GM12878 (cell line): ENCODE measurements at regions not wholly inside any gene's neighbourhood (a gene's known extent, or its start where the extent isn't known, plus 50 kb on each side); places are given as distances from the start of the nearest gene placed in this dataset.

Source experiments
- ATAC-seq: fragments of 200-7000 bp; cut with Tn5 transposase; 3 replicates; pipeline ENCODE4 v1.9.1; 2020; ENCODE audit warnings: mild to moderate bottlenecking, moderate library complexity
- BruUV-seq: library from RNA; stranded (reverse); fragments of 400-500 nt; replicated peaks from 2 replicates; lab custom pipeline; 2021; lab: Mats Ljungman, UMichigan
- CTCF ChIA-PET: fragments of 300-600 bp; sonication (Branson Sonifier 250); formaldehyde crosslinking; extraction: SDS; loops from one replicate; lab custom pipeline; 2021; ENCODE audit warnings: inconsistent platforms; lab: Yijun Ruan, JAX
- POLR2A ChIA-PET: fragments of 350-600 bp; formaldehyde crosslinking; extraction: SDS; loops from one replicate; lab custom pipeline; 2021; ENCODE audit warnings: inconsistent platforms; lab: Charles Lee
- RAD21 ChIA-PET: fragments of 300-600 bp; sonication (Branson Sonifier 250); formaldehyde crosslinking; loops from one replicate; lab custom pipeline; 2023; ENCODE audit warnings: antibody characterized with exemption; ENCODE audit not compliant: unreplicated experiment; lab: Charles Lee
- SMC1A ChIA-PET: fragments of 300-600 bp; sonication (Branson Sonifier 250); formaldehyde crosslinking; loops from one replicate; lab custom pipeline; 2023; ENCODE audit not compliant: unreplicated experiment, uncharacterized antibody; lab: Charles Lee
- DNase-seq: peaks from one replicate; pipeline ENCODE4 v3.0.0-alpha.2; 2011; ENCODE audit warnings: low read depth, low spot score
- FAIRE-seq: peaks from 3 replicates; lab custom pipeline; 2011; peaks lifted over from hg19 to GRCh38; lab: Jason Lieb, UNC
- H2AFZ ChIP-seq: 2 replicates; pipeline ENCODE4 v1.6.0; 2011; ENCODE audit warnings: low read depth, low read length, control low read depth; ENCODE audit not compliant: control insufficient read depth
- H3K27ac ChIP-seq: 2 replicates; pipeline ENCODE4 v1.5.1; 2011; ENCODE audit warnings: control low read depth; ENCODE audit not compliant: control insufficient read depth, insufficient read depth
- H3K27me3 ChIP-seq, 2 experiments: replicated peaks in 1 of 2; 2 replicates each; pipeline versions ENCODE4 v1.6.0 to v1.6.1; 2011; ENCODE audit warnings: low read length in 1 of 2; ENCODE audit not compliant: control insufficient read depth in 2 of 2, insufficient read depth in 2 of 2
- H3K36me3 ChIP-seq, 2 experiments: 2 replicates each; pipeline ENCODE4 v1.5.1; 2011; ENCODE audit warnings: low read length in 1 of 2; ENCODE audit not compliant: control insufficient read depth in 2 of 2, insufficient read depth in 2 of 2
- H3K4me1 ChIP-seq: 2 replicates; pipeline ENCODE4 v1.6.1; 2011; ENCODE audit warnings: mild to moderate bottlenecking, low read length, moderate library complexity, mixed read lengths; ENCODE audit not compliant: control insufficient read depth, insufficient read depth
- H3K4me2 ChIP-seq: 2 replicates; pipeline ENCODE4 v1.6.0; 2011; ENCODE audit warnings: control low read depth; ENCODE audit not compliant: control insufficient read depth, insufficient read depth
- H3K4me3 ChIP-seq: fragments of 200-600 bp; sonication (generic); 2 replicates; pipeline ENCODE4 v1.5.1; 2016
- H3K79me2 ChIP-seq: 2 replicates; pipeline ENCODE4 v1.6.0; 2011; ENCODE audit warnings: low read length; ENCODE audit not compliant: control insufficient read depth, insufficient read depth
- H3K9ac ChIP-seq: 2 replicates; pipeline ENCODE4 v1.8.0; 2011; ENCODE audit warnings: low read length, control low read depth, mixed read lengths; ENCODE audit not compliant: control insufficient read depth, insufficient read depth
- H3K9me3 ChIP-seq: replicated peaks from 3 replicates; pipeline ENCODE4 v1.5.1; 2011; ENCODE audit warnings: mild to moderate bottlenecking, low read length; ENCODE audit not compliant: control insufficient read depth, insufficient read depth
- H4K20me1 ChIP-seq: 2 replicates; pipeline ENCODE4 v1.6.0; 2011; ENCODE audit not compliant: control insufficient read depth, insufficient read depth
- ATF7 ChIP-seq: fragments of 450-650 bp; IDR thresholded peaks from 2 replicates; pipeline ENCODE4 v1.6.1; 2016; ENCODE audit warnings: low read depth, mild to moderate bottlenecking
- CHD4 ChIP-seq: fragments of 200-600 bp; sonication (generic); IDR thresholded peaks from 2 replicates; pipeline ENCODE4 v1.6.1; 2016; ENCODE audit warnings: mild to moderate bottlenecking
- IKZF2 ChIP-seq, 2 experiments: fragments of 450-650 bp; IDR thresholded peaks; 2 replicates each; pipeline ENCODE4 v1.6.1; 2017; ENCODE audit warnings: mild to moderate bottlenecking in 2 of 2, moderate library complexity in 2 of 2
- JUND ChIP-seq: IDR thresholded peaks from 2 replicates; pipeline ENCODE4 v1.6.1; 2012; ENCODE audit warnings: low read depth, mild to moderate bottlenecking, low read length, improper control_type of control experiment, moderate library complexity
- WGBS: methylation state at CpG from one replicate; pipeline ENCODE4 v1.1.6; 2016; ENCODE audit warnings: low lambda C conversion rate; ENCODE audit not compliant: insufficient replicate concordance, insufficient coverage; ENCODE audit errors: missing lambda C conversion rate; 5-methylcytosine and 5-hydroxymethylcytosine counted together
- in situ Hi-C: fragments of 300-500 bp; cut with MboI; formaldehyde crosslinking; loops from 9 replicates; pipeline ENCODE4 v1.14.3; 2018; ENCODE audit warnings: mixed read lengths
- intact Hi-C: fragments of 100-400 bp; cut with micrococcal nuclease; formaldehyde crosslinking; loops from one replicate; pipeline ENCODE4 v1.14.2; 2022; ENCODE audit not compliant: unreplicated experiment
- TF ChIP-seq, protein P1 (sequence below): fragments of 450-650 bp; IDR thresholded peaks from 2 replicates; pipeline ENCODE4 v1.6.1; 2018; ENCODE audit warnings: mild to moderate bottlenecking, low read depth, moderate library complexity; ENCODE audit not compliant: partially characterized antibody

DNA sequence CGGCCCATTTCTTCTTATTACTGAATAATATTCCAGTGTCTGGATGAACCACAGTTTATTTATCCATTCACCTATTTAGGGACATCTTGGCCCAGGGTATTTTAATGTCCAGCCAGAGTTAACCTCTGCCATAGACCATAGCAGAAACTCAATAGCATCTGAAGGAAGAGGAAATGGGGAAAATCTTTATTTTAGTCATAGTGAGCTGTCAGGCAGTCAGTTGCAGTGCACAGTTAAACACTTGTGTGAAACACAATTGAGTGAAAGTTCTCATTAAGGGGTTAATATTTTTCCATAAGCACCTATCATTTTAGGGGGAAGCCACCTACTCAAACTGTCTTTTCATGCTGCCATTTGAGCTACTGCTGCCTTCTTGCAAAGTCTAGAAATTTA is 197.3 kb upstream of the PPFIA2 start (continued):
- TF ChIP-seq, protein P1, sequence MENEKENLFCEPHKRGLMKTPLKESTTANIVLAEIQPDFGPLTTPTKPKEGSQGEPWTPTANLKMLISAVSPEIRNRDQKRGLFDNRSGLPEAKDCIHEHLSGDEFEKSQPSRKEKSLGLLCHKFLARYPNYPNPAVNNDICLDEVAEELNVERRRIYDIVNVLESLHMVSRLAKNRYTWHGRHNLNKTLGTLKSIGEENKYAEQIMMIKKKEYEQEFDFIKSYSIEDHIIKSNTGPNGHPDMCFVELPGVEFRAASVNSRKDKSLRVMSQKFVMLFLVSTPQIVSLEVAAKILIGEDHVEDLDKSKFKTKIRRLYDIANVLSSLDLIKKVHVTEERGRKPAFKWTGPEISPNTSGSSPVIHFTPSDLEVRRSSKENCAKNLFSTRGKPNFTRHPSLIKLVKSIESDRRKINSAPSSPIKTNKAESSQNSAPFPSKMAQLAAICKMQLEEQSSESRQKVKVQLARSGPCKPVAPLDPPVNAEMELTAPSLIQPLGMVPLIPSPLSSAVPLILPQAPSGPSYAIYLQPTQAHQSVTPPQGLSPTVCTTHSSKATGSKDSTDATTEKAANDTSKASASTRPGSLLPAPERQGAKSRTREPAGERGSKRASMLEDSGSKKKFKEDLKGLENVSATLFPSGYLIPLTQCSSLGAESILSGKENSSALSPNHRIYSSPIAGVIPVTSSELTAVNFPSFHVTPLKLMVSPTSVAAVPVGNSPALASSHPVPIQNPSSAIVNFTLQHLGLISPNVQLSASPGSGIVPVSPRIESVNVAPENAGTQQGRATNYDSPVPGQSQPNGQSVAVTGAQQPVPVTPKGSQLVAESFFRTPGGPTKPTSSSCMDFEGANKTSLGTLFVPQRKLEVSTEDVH: no peak
- no peak for TF ChIP-seq ATF7
- TF ChIP-seq JUND: no peak

DNA sequence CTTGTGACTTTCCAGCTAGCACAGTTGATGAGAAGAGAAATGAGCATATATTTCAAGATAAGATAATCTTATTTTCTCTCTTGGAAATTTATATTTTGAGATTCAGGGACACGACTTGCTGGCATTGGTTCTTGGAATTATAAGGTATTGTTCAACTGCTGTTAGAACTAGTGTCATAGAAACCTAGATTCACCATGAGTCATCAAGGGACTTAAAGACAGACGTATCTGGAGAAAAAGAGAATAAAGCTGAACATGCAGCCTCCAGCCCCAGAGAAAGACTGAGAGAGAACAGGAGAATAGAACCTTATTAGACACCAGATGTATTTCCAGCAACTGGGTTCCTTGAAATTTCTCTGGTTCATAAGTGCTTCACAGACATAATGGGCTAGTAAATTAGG is 194.4 kb upstream of the PPFIA2 start:
- BruUV-seq: no TSS peak

More for the DNA sequence above, 194.4 kb upstream of the PPFIA2 start:
- RAD21 ChIA-PET: interaction anchor here (0.8 to 3.4 kb wide), 3 partner anchors 8 to 14 kb away, joined by 3 to 23 read pairs (median 11); no protein-coding TSS in a partner anchor
- ATAC-seq: peak; percentile 48
- SMC1A ChIA-PET: interaction anchor here (1.8 to 6.9 kb wide), 4 partner anchors 9 to 38 kb away, joined by 8 to 112 read pairs (median 36); no protein-coding TSS in a partner anchor
- 4% methylated on average over 2 of the region's 2 CpGs for WGBS
- no peak for FAIRE-seq
- peak in 1 of 2 experiments; percentile 34; a peak in 1 of 4 replicates for TF ChIP-seq IKZF2 (IDR thresholded peaks at IDR 0.05)
- TF ChIP-seq CHD4: no peak
- H3K4me2 ChIP-seq: no peak overlapping the region
- CTCF ChIA-PET: interaction anchor here (1.2 to 1.3 kb wide), 2 partner anchors 7 to 9 kb away, joined by 6 to 7 read pairs; no protein-coding TSS in a partner anchor
- POLR2A ChIA-PET: interaction anchor here (0.5 to 7.5 kb wide), 4 partner anchors 9 to 162 kb away, joined by 3 to 54 read pairs (median 6); no protein-coding TSS in a partner anchor
- no peaks in the 10 kb centered on the region for H3K27me3 ChIP-seq
- intact Hi-C loops (loop anchor here (5.0 to 10.0 kb wide), 3 partner anchors 64 to 641 kb away; partner anchors contain the start of genes CCDC59 and METTL25), in situ Hi-C loops (no loop called here)
- H3K9me3 ChIP-seq: no peaks in the 10 kb centered on the region
- H3K27ac ChIP-seq: no peak overlapping the region
- no peak overlapping the region for H3K9ac ChIP-seq
- H3K4me3 ChIP-seq: no peak overlapping the region
- H4K20me1 ChIP-seq: no peaks in the 10 kb centered on the region
- H3K4me1 ChIP-seq: no peaks in the 10 kb centered on the region
- DNase-seq: no peak
- no peaks in the 10 kb centered on the region for H3K36me3 ChIP-seq
- H2AFZ ChIP-seq: no peak overlapping the region
- no peaks in the 10 kb centered on the region for H3K79me2 ChIP-seq
